ENCODE measurements at regions not wholly inside any gene's neighbourhood (a gene's known extent, or its start where the extent isn't known, plus 50 kb on each side); places are given as distances from the start of the nearest gene placed in this dataset.

DNA sequence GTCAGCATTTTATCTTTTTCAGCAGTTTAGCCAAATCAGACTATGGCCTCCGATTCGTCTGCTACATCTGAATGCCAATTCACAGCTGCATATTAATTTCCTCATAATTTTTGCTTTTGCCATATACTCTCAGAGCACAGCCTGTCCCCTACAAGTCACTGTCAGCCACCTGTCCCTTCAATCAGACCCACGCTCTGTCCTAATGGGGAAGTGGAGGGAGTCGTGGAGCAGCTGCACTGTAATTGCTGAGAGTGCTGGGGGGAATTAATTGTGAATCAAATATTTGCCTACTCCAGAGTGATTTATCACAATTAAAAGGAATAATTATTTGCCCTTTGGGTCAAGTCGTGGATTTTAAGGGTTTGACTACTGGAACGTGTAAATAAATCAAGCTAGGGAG, 75.5 kb downstream of the EBLN2 start:
- Mint-ChIP-seq H3K27ac (no peak overlapping the region), H3K4me1 (no peaks in the 10 kb centered on the region), H3K27me3 (ENCODE audit: low read depth) (no peaks in the 10 kb centered on the region), H3K4me3 (no peak overlapping the region), H3K9me3 (no peaks in the 10 kb centered on the region), H3K36me3 (no peaks in the 10 kb centered on the region)
- ChIA-PET POLR2A (no interaction called here), CTCF (no interaction called here)
- no peak for TF ChIP-seq GTF2I (CRISPR knock-in tag; conservative IDR thresholded peaks at IDR 0.05)
- TF ChIP-seq ELF4 (CRISPR knock-in tag; IDR thresholded peaks at IDR 0.05; ENCODE audit: low read depth) = no peak
- TF ChIP-seq, protein P1, sequence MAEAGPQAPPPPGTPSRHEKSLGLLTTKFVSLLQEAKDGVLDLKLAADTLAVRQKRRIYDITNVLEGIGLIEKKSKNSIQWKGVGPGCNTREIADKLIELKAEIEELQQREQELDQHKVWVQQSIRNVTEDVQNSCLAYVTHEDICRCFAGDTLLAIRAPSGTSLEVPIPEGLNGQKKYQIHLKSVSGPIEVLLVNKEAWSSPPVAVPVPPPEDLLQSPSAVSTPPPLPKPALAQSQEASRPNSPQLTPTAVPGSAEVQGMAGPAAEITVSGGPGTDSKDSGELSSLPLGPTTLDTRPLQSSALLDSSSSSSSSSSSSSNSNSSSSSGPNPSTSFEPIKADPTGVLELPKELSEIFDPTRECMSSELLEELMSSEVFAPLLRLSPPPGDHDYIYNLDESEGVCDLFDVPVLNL (CRISPR knock-in tag; IDR thresholded peaks at IDR 0.05; ENCODE audit: borderline replicate concordance, low read depth) = no peak
- TF ChIP-seq ETV6 (CRISPR knock-in tag; IDR thresholded peaks at IDR 0.05) = no peak
- TF ChIP-seq, protein P2, sequence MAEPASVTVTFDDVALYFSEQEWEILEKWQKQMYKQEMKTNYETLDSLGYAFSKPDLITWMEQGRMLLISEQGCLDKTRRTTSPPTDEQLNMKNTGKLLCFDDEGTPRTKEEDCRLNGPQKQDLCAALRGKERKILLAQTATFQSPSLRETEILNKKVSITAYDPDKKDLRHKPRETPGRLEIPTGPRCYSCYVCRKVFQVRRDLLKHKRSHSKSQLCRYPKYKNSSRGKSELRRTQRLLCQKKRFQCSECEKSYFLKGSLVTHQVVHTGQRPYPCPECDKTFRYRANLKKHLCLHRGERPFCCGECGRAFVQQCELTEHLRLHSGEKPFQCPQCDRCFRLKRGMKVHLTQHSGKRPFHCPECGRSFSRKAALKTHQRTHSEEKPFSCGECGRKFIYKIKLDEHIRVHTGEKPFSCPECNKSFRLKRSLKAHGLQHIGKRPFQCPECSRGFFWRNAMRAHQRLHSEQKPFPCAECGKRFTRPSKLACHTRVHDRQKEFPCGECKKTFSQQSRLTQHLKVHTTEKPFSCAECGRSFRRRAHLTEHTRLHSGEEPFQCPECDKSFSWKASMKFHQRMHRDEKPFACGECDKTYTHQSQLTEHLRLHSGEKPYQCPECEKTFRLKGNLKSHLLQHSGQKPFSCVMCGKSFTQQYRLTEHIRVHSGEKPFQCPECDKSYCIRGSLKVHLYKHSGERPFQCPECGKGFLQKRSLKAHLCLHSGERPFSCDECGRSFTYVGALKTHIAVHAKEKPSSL (CRISPR knock-in tag; conservative IDR thresholded peaks at IDR 0.05) = no peak
- TF ChIP-seq NFATC4 (CRISPR knock-in tag; IDR thresholded peaks at IDR 0.05) = no peak
- TF ChIP-seq ZNF317 (CRISPR knock-in tag; IDR thresholded peaks at IDR 0.05; ENCODE audit: borderline replicate concordance, low read depth) = no peak
- no peak for TF ChIP-seq KAT7 (CRISPR knock-in tag; IDR thresholded peaks at IDR 0.05; ENCODE audit: borderline replicate concordance)
- no peak for TF ChIP-seq FOXP4 (CRISPR knock-in tag; IDR thresholded peaks at IDR 0.05)
- no peak for TF ChIP-seq SMAD3 (CRISPR knock-in tag; IDR thresholded peaks at IDR 0.05; ENCODE audit: borderline replicate concordance)
- TF ChIP-seq E2F5 (CRISPR knock-in tag; IDR thresholded peaks at IDR 0.05) = no peak
- no peak for TF ChIP-seq RORB (CRISPR knock-in tag; IDR thresholded peaks at IDR 0.05)
- ATAC-seq (no peak), DNase-seq (ENCODE audit: low spot score) (no peak)

DNA sequence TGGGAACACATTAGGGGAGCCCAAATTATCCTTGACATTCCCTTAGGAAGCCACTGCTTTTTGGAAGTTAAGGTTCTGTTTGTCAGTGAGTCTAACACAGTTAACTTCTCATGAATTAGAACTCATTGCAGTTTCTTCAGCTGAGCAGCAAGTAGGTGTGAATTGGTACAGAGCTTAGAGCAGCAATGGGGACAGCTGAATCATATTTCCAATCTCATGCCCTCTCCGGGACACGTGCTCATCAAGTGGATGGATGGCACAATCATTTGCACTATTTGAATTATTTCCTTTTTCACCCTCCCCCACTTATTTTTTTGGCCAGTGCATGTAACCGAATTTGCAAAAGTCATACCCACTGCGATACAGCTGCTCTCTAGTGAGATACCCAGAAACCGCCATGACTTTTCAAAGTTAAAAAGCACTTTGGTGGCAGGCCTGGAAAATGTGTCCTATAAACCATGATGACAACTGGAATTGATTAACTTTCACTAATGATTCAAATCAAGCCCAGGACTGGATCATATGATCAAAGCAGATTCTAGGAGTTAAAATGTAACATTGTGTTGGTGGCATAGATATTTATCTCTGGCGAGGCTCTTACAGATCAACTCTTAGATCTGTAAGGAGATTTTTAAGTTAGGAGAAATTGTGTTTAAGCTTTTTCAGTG, 76.4 kb downstream of the EBLN2 start:
- ChIA-PET POLR2A (no interaction called here), CTCF (interaction anchor here (0.5 to 0.9 kb wide), 3 partner anchors 37 to 158 kb away, joined by 3 to 5 read pairs (median 3); no protein-coding TSS in a partner anchor)
- H3K9me3 Mint-ChIP-seq = no peaks in the 10 kb centered on the region
- no peak for DNase-seq (ENCODE audit: low spot score)
- H3K27me3 Mint-ChIP-seq (ENCODE audit: low read depth) = no peaks in the 10 kb centered on the region
- no peak overlapping the region for H3K27ac Mint-ChIP-seq
- no peaks in the 10 kb centered on the region for H3K36me3 Mint-ChIP-seq
- no peak for ATAC-seq
- TF ChIP-seq, protein P3, sequence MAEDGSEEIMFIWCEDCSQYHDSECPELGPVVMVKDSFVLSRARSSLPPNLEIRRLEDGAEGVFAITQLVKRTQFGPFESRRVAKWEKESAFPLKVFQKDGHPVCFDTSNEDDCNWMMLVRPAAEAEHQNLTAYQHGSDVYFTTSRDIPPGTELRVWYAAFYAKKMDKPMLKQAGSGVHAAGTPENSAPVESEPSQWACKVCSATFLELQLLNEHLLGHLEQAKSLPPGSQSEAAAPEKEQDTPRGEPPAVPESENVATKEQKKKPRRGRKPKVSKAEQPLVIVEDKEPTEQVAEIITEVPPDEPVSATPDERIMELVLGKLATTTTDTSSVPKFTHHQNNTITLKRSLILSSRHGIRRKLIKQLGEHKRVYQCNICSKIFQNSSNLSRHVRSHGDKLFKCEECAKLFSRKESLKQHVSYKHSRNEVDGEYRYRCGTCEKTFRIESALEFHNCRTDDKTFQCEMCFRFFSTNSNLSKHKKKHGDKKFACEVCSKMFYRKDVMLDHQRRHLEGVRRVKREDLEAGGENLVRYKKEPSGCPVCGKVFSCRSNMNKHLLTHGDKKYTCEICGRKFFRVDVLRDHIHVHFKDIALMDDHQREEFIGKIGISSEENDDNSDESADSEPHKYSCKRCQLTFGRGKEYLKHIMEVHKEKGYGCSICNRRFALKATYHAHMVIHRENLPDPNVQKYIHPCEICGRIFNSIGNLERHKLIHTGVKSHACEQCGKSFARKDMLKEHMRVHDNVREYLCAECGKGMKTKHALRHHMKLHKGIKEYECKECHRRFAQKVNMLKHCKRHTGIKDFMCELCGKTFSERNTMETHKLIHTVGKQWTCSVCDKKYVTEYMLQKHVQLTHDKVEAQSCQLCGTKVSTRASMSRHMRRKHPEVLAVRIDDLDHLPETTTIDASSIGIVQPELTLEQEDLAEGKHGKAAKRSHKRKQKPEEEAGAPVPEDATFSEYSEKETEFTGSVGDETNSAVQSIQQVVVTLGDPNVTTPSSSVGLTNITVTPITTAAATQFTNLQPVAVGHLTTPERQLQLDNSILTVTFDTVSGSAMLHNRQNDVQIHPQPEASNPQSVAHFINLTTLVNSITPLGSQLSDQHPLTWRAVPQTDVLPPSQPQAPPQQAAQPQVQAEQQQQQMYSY (CRISPR knock-in tag; IDR thresholded peaks at IDR 0.05) = no peak
- no peak overlapping the region for H3K4me3 Mint-ChIP-seq
- H3K4me1 Mint-ChIP-seq = no peaks in the 10 kb centered on the region

Measured in WTC11 (cell line).